Right lobe of liver (tissue), 4 donors: ENCODE measurements at regions not wholly inside any gene's neighbourhood (a gene's known extent, or its start where the extent isn't known, plus 50 kb on each side); places are given as distances from the start of the nearest gene placed in this dataset.

Experiments used
- CTCF ChIP-seq, 4 donors: fragments of 200-600 bp in 3 of 4; fragments of 450-650 bp in 1 of 4; IDR thresholded peaks; one replicate each; pipeline versions ENCODE4 v1.5.1 to v1.8.0; 2016 to 2022; ENCODE audit warnings: antibody characterized with exemption in 4 of 4, mild to moderate bottlenecking in 2 of 4
- POLR2A ChIP-seq: fragments of 450-650 bp; IDR thresholded peaks from one replicate; pipeline ENCODE4 v1.6.1; 2017; ENCODE audit warnings: antibody characterized with exemption, mild to moderate bottlenecking
- donor health status: DM: no; HTN: no; CAD: no.
- donor health status: DM: no; HTN: no; CAD: no.
- donor health status: DM: no; HTN: yes; CAD: no.

GRCh38 chr2:168355121-168355520 lies 101.0 kb upstream of the CERS6 start:
- TF ChIP-seq POLR2A (no peak), CTCF (IDR thresholded peaks at IDR 0.05) (no peak)
